ENCODE measurements at regions not wholly inside any gene's neighbourhood (a gene's known extent, or its start where the extent isn't known, plus 50 kb on each side); places are given as distances from the start of the nearest gene placed in this dataset.

GRCh38 chr7:16187131-16187530 lies 234.2 kb downstream of the CRPPA start:
- no peak overlapping the region for H2BK5ac ChIP-seq (ENCODE audit: low read depth, low read length, poor library complexity, severe bottlenecking)
- H3K18ac ChIP-seq (ENCODE audit: low read depth, low read length), result no peak overlapping the region
- H4K20me1 ChIP-seq (ENCODE audit: insufficient read depth, low read length), result no peaks in the 10 kb centered on the region
- no peaks in the 10 kb centered on the region for H3K4me1 ChIP-seq (ENCODE audit: control insufficient read depth, insufficient read depth, low read length)
- H3K79me1 ChIP-seq (ENCODE audit: low read depth in 1 of 2, low read length in 2 of 2), result no peaks in the 10 kb centered on the region
- no peak overlapping the region for H2BK15ac ChIP-seq (ENCODE audit: low read depth, low read length)
- no peak overlapping the region for H2AK9ac ChIP-seq (replicated peaks; ENCODE audit: low read depth, low read length, poor library complexity)
- no peak overlapping the region for H3K4ac ChIP-seq (ENCODE audit: low read depth, low read length)
- H2BK120ac ChIP-seq (ENCODE audit: low read depth, low read length), result no peak overlapping the region
- H3K36me3 ChIP-seq (ENCODE audit: control insufficient read depth, insufficient read depth, low read length), result no peaks in the 10 kb centered on the region
- H3K9ac ChIP-seq (ENCODE audit: low read depth, low read length), result no peak overlapping the region
- CTCF ChIA-PET, result no interaction called here
- TF ChIP-seq MXI1 (IDR thresholded peaks at IDR 0.05; ENCODE audit: borderline replicate concordance, low read depth, low read length), result no peak
- no peak for TF ChIP-seq RCOR1 (IDR thresholded peaks at IDR 0.05; ENCODE audit: insufficient replicate concordance, low read length)
- no peak for TF ChIP-seq RFX5 (IDR thresholded peaks at IDR 0.05; ENCODE audit: low read depth, low read length)
- no peak overlapping the region for H3K4me2 ChIP-seq (ENCODE audit: low read depth, low read length)
- H4K8ac ChIP-seq (ENCODE audit: low read depth in 2 of 2, low read length in 2 of 2), result no peak overlapping the region
- POLR2A ChIA-PET (ENCODE audit: unreplicated experiment), result no interaction called here
- no peak for ATAC-seq (ENCODE audit: low read depth)
- H4K5ac ChIP-seq (ENCODE audit: low read depth, low read length), result no peak overlapping the region
- no TSS peak for BruUV-seq (replicated peaks)
- dilution Hi-C loops (cut with HindIII; ENCODE audit: low sequenced_read_pairs, unreplicated experiment), result no loop called here
- no peak overlapping the region for H3K14ac ChIP-seq (replicated peaks; ENCODE audit: low read depth, low read length)
- H2AFZ ChIP-seq (replicated peaks; ENCODE audit: low read length, poor library complexity), result no peak overlapping the region
- no peak overlapping the region for H2BK20ac ChIP-seq (ENCODE audit: low read depth, low read length)
- H3K9me3 ChIP-seq (ENCODE audit: control insufficient read depth, insufficient read depth, low read length), result no peaks in the 10 kb centered on the region
- no peak overlapping the region for H3K56ac ChIP-seq (ENCODE audit: extremely low read depth, insufficient read depth, low read length)
- H3K4me3 ChIP-seq (ENCODE audit: insufficient read depth, low read depth, low read length), result no peak overlapping the region
- DNase-seq, result no peak
- no CpG with 5 or more reads among the region's 1 CpG for WGBS, 2 experiments (ENCODE audit: extremely low coverage in 2 of 2, insufficient read length in 1 of 2)
- no peaks in the 10 kb centered on the region for H3K27me3 ChIP-seq (ENCODE audit: control insufficient read depth, insufficient read depth, low read length)
- intact Hi-C loops (cut with micrococcal nuclease), result no loop called here
- no peaks in the 10 kb centered on the region for H3K9me1 ChIP-seq (ENCODE audit: insufficient read depth, low read length)
- no peak overlapping the region for H4K91ac ChIP-seq (ENCODE audit: insufficient read depth, low read depth, low read length)
- no peak overlapping the region for H3K27ac ChIP-seq (ENCODE audit: insufficient read depth, low read length)
- no peak overlapping the region for H3K23ac ChIP-seq (ENCODE audit: low read depth, low read length)
- in situ Hi-C loops (cut with MboI; ENCODE audit: low sequenced_read_pairs), result no loop called here
- H2AK5ac ChIP-seq (ENCODE audit: low read depth, low read length), result no peak overlapping the region
